HCT116 (cell line): ENCODE measurements at regions not wholly inside any gene's neighbourhood (a gene's known extent, or its start where the extent isn't known, plus 50 kb on each side); places are given as distances from the start of the nearest gene placed in this dataset.

ENCODE experiments used
- CBX3 ChIP-seq: IDR thresholded peaks from 2 replicates; pipeline ENCODE4 v1.6.1; 2012; ENCODE audit warnings: low read depth
- CTCF ChIP-seq, 3 experiments: fragments of 200-600 bp in 1 of 3; sonication (generic) in 1 of 3; IDR thresholded peaks in 2 of 3; conservative IDR thresholded peaks in 1 of 3; 2 replicates each; pipeline ENCODE4 v1.5.1; 2012 to 2017; ENCODE audit warnings: low read depth in 2 of 3, low read length in 2 of 3, antibody characterized with exemption in 1 of 3, borderline replicate concordance in 1 of 3, control low read depth in 1 of 3, mild to moderate bottlenecking in 1 of 3, mixed read lengths in 1 of 3, mixed run types in 1 of 3, moderate library complexity in 1 of 3; ENCODE audit not compliant: insufficient read depth in 1 of 3
- POLR2A ChIP-seq: IDR thresholded peaks from 2 replicates; pipeline ENCODE4 v1.7.0; 2011; ENCODE audit warnings: borderline replicate concordance; ENCODE audit not compliant: insufficient read depth, insufficient read length; ENCODE audit errors: extremely low read depth
- SP1 ChIP-seq: IDR thresholded peaks from 2 replicates; pipeline ENCODE4 v1.6.1; 2012; ENCODE audit warnings: low read depth
- YY1 ChIP-seq: IDR thresholded peaks from 2 replicates; pipeline ENCODE4 v1.6.1; 2011; ENCODE audit warnings: low read length, low read depth, moderate library complexity, mild to moderate bottlenecking; ENCODE audit not compliant: insufficient replicate concordance; ENCODE audit errors: extremely low read depth

- TF ChIP-seq CTCF (IDR thresholded peaks at IDR 0.05 in 2 of 3, conservative IDR thresholded peaks at IDR 0.05 in 1 of 3; ENCODE audit: borderline replicate concordance in 1 of 3, insufficient read depth in 1 of 3, low read depth in 2 of 3, low read length in 2 of 3) (no peak), POLR2A (no peak), YY1 (no peak), SP1 (no peak), CBX3 (no peak)
Measured at GRCh38 chr1:58931024-58931423, 147.2 kb upstream of the JUN start.
